GM21447 (cell line): ENCODE measurements at regions not wholly inside any gene's neighbourhood (a gene's known extent, or its start where the extent isn't known, plus 50 kb on each side); places are given as distances from the start of the nearest gene placed in this dataset.
"Not testable (repeated sequence)": the region's sequence is repeated elsewhere in the genome, so short reads cannot be mapped to it uniquely, and the experiment has no call there.

Experiments
- ATAC-seq: cut with Tn5 transposase; IDR thresholded peaks from one replicate; pipeline ENCODE4 v1.9.1; 2021; ENCODE audit not compliant: unreplicated experiment

DNA sequence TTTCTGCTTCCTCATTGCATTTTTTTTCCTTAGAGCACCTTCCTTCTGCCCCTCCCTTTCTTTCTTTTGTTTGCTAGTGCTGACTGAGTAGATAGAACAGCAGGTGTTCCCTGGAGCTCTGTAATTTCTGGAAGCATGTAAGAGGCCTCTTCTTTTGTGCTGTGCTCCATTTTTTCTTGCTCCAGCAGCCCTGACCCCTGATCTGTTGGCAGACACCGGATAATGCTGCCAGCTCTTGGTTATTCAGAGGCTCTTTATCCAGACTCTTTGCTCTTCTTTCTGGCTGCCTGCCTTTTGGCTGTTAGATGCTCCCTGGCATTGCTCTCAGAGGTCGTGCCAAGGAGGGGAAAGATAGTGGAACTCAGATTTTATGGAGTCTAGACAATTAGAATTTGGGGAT is 104.4 kb upstream of the RBMS3 start:
- ATAC-seq = no peak

DNA sequence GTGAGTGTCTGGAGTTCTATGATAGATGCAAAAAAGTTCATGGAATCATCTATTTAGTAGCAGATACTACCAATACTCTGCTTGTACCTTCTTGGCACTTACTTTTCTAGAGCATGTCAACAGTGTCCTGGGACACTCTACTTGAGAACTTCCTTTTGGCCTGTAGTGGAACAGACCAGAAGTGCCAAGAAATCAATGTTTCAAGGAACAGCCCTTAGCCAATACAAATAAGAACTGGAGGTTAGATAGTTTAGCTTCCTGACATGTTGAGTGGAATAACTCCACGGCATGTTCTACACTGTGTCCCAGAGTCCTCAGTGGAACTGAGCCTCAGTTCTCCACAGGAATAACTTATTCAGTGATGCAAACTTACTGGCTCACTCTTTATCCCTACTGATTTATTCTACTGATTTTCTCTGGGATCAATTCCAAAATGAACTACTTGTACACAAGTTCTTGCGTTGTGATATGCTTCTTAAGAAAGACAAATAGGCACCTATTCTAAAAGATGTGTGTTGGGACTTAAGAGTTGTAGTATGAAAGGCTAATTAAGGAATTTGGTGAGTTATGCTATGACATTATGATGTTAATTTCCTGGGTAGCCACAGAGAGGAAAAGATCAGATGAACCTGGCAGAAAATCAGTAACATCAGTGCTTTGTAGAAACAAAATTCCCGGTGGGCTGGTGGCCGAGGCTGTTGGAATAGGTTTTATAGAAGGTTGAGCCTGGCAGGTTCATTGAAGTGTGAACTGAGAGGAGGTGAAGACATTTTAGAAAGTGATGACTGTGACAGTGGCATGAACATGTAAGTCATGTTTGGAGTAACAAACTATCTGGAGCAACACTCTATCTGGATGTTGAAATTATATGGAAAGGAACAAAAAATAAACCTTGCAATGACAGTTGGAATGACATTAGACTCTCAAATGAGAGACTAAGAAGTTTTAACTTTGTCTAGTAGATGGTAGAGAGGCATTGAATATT is 101.8 kb upstream of the RBMS3 start:
- no peak for ATAC-seq

DNA sequence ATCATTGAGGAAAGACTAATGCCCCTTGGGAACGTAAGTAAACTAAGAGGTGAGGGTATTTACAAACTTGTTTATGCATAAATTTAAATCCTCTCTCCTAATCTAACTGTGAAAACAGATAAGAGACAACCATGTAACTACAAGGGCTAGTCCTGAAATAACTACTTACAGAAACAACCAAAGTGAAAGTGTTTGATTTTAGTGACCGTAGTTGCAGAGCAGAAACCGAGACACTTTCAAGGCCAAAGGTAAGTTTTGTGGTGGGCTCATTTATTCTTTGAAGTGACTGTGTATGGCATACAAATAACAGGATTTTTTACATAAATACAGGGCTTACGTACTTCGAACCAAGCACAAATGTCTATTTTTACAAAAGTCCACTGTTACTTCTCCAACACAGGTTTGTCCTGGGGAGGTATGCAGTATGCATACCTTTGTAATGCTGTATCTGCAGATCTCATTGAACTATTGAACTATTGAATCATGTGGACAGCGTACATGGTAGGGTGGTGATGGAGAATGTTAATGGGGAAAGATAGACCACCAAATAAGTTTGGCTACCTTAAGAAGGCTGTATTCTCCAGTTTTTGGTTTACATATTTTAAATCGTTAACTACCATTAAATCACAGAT is 99.6 kb upstream of the RBMS3 start:
- no peak for ATAC-seq

DNA sequence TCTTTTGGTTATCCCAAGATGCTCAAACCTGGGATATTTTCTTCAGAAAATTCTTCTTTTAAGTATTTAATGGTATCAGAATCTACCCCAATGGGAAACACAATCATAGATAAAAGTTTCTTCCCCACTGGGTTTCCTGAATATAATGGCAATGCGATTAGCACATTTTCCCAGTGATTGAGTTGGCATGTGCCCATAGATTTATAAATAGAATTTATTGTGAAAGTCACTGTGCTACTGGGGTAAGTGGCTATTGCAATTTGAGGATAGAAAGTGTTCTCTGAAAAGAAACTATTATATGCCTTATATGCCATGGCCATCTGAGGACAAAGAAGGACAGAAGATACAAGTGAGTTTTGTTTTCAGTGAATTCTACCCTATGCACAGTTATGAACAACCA is 99.0 kb upstream of the RBMS3 start:
- no peak for ATAC-seq

- ATAC-seq = not testable (repeated sequence)
Measured at GRCh38 chr3:29182828-29183227, 98.0 kb upstream of the RBMS3 start.

DNA sequence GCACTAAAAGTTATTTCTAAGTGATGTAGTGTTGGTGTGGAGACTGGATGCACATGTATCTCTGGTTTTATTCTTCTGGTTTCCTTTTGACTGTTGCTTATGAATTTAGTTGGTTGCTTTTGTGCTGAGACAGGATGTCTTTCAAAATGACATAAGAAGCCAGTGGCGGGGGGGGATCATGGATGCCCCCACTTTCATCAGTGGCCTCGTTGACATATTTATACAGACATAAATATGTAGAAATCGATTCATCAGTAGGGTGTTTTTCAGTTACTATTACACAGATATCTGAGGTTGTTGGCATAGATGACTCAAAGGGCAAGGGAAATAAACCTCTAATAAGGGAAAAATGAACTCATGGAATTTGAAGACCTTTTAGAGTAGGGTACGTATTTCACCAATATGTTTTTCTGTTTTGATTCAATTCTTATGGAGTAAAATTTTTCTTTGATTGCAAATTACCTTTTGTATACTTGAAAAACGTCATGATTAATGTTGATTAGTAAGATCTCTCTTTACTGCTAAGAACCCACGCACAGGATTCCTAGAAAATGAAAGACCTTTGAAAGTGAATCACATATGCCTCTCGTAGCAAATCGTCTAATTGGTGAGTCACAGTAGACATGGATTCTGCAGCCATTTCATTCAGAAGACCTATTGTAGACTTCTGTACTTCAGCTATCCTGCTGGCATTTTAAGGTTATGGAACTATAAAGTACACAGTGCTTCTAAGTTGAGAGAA is 97.4 kb upstream of the RBMS3 start:
- no peak for ATAC-seq

DNA sequence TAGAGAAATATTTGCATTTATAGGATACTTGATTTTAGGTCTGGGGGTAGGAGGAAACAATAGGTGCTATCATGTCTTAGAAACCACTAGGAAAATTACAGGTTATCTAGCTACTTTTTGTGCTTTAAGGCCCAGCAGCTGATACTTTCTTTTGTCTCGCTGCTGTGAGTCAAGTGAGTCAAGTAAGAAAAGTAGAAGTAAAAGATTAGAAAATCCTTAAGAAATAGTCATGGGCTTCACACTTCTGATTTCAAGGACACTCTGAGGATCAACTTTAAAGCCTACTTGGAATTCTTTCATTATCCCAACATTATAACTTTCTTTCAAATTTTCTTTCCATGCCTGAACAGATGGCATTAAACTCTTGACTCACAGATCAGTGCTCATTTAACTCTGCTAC is 95.2 kb upstream of the RBMS3 start:
- no peak for ATAC-seq

- ATAC-seq = no peak
Measured at GRCh38 chr3:29186131-29186599, 94.7 kb upstream of the RBMS3 start.

- ATAC-seq = no peak
Measured at GRCh38 chr3:29186982-29187725, 93.7 kb upstream of the RBMS3 start.

DNA sequence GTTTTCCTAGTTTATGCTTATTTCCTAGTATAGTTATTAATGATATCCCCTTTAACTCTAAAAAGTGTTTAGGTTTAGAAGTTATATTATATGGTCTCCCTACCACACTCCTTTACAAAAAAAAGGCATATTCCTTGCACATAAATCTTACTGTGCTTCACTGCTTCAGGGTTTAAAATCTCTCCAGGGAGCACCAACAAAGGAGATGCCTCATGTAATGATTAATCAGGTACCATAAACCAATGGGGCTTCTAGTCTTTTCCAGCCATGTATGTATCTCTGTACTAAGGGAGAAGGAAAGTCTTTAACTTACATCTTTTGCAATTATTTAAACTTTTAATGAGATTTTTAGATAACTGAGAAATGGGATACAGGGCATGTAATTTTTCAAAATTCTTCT is 91.5 kb upstream of the RBMS3 start:
- ATAC-seq = no peak

DNA sequence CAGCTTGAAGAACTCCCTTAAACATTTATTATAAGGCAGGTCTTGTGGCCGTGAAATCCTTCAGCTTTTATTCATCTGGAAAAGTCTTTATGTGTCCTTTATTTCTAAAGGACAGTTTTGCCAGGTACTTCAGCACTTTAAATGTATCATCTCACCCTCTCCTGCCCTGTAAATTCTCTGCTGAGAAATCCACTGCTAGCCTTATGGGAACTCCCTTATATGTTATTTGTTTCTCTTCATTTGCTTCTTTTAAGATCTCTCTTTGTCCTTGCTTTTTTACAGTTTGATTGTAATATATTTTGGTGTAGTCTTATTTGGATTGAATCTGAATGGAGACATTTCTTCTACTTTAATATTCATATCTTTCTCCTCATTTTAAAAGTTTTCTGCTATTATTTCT is 86.7 kb upstream of the RBMS3 start:
- ATAC-seq = no peak

DNA sequence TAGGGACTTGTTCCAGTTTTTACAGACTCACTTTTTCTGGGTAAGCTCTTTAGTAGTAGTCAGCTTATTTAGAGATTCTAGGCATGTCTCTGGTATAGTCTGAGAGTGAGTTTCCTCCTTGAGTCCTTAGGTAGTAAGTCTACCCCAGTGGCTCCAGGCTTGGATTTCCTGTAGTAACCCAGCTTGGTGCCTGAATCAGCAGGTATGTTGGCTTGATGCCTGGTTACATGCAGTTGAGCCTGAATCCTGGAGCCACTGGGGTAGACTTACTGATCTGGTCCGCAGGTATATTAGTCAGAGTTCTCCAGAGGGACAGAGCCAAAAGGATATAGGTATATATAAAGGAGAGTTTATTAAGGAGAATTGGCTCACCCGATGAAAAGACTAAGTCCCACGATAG is 85.8 kb upstream of the RBMS3 start:
- no peak for ATAC-seq

DNA sequence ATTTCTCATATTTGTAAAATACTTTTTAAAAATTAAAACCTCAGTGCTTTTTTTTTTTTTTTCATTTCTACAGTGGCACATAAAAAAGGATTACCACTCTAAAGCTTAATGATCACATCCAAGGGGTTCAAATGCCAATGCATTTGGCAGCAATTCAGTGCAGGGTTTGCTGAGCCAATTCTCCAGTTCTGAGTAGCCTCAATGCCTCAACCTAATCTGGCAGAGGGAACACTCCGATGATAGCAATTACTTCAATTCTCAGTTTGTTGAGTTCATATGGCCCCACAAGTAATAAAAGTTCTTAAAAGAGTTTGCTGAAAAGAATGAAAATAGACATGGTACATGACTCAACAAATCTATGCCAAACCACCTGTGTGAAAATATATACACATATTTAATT is 79.3 kb upstream of the RBMS3 start:
- ATAC-seq = no peak

DNA sequence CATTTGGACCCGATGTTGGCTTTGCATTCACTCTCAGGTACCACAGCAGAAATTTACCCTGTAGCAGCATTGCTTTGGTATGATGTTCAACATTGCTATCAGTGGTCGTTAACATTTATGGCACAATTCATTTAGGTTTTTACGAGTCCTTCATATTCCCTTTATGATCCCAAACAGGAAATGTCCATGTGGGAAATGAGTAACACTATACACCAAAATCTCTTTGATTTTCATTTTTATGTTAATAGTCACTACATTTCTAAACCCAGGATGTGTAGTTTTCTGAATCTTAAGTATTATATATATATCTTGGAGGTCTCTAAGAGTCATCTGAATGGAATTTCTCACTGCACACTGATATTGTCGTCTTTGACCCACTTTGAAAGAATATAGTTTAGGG is 78.5 kb upstream of the RBMS3 start:
- ATAC-seq = no peak

DNA sequence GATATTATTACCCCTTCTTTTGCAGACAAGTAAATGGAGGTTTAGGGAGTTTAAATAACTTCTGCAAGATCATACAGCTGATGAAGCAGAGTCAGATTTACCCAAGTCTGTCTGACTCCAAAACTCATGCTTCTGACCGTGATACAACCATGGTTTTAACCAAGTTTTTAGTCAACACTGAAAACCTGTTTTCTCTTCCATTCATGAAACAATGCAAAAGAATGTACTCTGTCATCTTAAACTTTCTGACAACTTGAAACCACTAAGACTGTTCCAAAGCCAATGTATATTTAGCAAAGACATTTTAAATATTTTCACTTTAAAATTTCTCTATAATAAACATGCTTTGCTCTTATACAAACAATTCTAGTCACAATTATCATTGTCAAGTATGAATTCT is 77.0 kb upstream of the RBMS3 start:
- ATAC-seq = no peak

GRCh38 chr3:29207427-29207826 is 73.4 kb upstream of the RBMS3 start:
- ATAC-seq = no peak

DNA sequence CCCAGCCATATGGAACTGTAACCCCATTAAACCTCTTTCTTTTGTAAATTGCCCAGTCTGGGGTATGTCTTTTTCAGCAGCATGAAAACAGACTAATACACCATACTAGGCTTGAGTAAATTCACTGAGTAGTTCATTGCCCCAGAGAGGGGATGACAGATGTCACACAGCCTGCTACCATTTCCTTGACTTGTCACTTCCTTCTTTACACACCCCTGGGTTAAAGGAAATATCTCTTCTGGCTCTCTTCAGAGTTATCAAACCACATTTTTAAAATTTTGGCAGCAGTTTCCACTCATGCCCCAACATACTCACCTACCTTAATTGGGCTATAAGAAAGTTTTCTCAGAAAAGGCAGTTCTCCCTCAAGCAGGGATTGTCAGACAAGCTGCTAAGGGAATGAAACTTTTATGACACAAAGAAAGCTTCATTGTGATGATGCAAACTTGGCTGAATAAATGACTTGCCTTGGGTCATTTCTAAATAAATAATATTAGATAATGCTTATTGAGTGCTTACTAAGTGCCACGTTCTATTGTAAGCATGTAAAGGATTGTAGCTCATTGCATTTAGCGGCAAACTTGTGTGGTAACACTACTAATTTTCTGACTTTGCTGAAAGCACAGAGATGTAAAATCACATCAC is 68.0 kb upstream of the RBMS3 start:
- no peak for ATAC-seq

GRCh38 chr3:29214009-29214658 is 66.7 kb upstream of the RBMS3 start:
- no peak for ATAC-seq

DNA sequence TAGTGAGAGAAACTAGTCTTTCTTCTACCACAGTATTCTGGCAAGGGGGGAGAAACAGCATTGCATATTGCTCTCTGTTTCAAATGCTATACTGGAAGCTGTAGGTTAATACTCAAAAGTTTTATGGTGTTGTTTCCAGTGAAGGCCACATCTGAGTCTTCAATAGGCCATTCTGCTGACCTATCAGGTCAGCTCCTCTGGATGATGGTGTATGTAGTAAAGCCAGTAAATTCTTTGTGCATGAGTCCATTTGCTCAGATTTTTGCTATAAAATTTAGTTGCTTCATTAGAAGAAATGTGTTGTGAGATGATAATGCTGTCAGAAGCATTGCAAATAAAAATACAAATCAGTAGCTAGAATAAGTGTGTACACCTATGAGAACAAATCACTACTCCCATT is 64.9 kb upstream of the RBMS3 start:
- ATAC-seq = no peak

DNA sequence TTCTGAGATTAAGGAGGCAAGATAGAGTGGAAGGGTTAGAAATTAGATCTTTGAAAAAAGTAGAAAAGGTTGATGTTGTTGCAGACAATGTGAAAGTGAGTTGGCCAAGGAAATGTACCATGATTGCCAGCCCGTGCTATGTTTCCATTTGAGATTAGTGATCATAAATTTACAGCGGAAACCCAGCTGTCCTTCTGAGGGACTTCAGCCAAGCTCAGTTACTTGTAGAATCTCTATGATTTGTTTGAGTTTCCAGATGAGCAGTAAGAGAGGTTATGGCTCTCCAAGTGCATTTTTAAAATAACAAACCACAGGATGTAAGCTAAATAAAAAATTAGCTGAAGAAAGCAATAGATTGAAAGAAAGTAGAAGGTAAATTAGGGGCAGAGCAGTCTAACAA is 54.2 kb upstream of the RBMS3 start:
- no peak for ATAC-seq
